ENCODE measurements at regions not wholly inside any gene's neighbourhood (a gene's known extent, or its start where the extent isn't known, plus 50 kb on each side); places are given as distances from the start of the nearest gene placed in this dataset.

DNA sequence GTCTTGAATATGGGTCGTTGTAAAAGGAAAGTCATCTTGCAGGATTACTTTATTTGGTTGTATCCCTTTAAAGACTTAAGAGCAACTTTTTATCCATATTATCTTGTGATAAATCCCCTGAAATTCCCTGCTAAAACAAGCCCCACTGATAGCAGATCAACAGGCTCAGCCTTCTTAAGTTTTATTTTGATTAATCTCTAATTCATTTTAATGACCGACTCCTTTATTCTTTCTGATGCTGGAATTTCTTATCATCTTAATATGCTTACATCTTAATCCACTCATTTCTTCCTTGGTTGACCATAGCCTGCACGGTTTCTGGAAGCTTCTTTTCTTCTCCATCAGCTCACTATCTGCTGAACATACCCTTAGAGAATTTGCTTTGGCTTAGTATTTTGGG is 188.5 kb upstream of the CCDC68 start:
- Histone ChIP-seq H2AFZ (replicated peaks) (no peak overlapping the region), H3K4me1 (no peaks in the 10 kb centered on the region), H3K4me3 (no peak overlapping the region), H3K79me2 (ENCODE audit: low read depth) (no peaks in the 10 kb centered on the region), H3K27ac (no peak overlapping the region), H3K9me3 (ENCODE audit: low read depth) (no peaks in the 10 kb centered on the region), H3F3A (ENCODE audit: low read depth) (no peaks in the 10 kb centered on the region), H3K27me3 (no peaks in the 10 kb centered on the region), H3K9ac (no peak overlapping the region), H3K36me3 (no peaks in the 10 kb centered on the region), H4K20me1 (ENCODE audit: low read depth) (no peaks in the 10 kb centered on the region), H3K4me2 (no peak overlapping the region)
- TF ChIP-seq EZH2 (IDR thresholded peaks at IDR 0.05) (no peak), EZH2phosphoT487 (IDR thresholded peaks at IDR 0.05) (no peak), CTCF (IDR thresholded peaks at IDR 0.05) (no peak)
- H3K4me1 Mint-ChIP-seq = no peaks in the 10 kb centered on the region
- H3K4me3 Mint-ChIP-seq = no peak overlapping the region
- no peak overlapping the region for H3K27ac Mint-ChIP-seq
- no peak for DNase-seq (ENCODE audit: low spot score)
- no peaks in the 10 kb centered on the region for H3K36me3 Mint-ChIP-seq
- H3K9me3 Mint-ChIP-seq = no peaks in the 10 kb centered on the region
- peaks cover 6% of the 10 kb centered on the region for H3K27me3 Mint-ChIP-seq (ENCODE audit: insufficient read depth, low read depth)

DNA sequence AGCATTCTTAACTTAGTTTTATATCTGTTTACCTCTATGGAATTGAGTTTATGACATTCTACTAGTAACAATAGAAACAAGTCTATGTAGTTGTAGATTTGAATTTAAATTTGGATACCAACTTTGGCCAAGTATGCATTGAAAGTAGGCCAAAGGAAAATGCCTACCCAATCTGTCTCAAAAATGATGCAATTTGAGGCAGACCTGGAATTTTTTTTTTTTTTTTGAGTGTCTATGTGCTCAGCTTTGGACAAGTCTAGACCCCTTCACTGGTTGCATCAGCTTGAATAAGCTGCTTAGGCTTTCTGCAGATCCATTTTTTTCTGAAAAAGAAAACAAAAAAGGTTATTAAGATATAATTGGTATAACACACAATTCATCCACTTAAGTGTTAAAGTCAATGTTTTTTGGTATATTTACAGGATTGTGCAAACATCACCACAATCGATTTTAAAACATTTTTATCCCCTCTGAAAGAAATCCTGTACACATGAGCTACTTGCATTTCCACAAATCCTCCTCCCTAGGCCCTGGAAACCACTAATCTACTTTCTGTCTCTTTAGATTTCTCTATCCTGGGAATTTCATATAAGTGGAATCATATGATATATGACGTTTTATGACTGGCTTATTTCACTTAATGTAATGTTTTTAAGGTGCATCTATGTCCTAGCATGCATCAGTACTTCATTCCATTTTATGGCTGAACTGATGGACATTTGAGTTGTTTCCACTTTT is 185.1 kb upstream of the CCDC68 start:
- no peaks in the 10 kb centered on the region for H3F3A ChIP-seq (ENCODE audit: low read depth)
- no peaks in the 10 kb centered on the region for H3K9me3 ChIP-seq (ENCODE audit: low read depth)
- H3K4me3 ChIP-seq = no peak overlapping the region
- Mint-ChIP-seq H3K4me1 (peaks cover 10% of the 10 kb centered on the region), H3K36me3 (no peaks in the 10 kb centered on the region), H3K27ac (no peak overlapping the region), H3K9me3 (no peaks in the 10 kb centered on the region), H3K27me3 (ENCODE audit: insufficient read depth, low read depth) (peaks cover 6% of the 10 kb centered on the region), H3K4me3 (no peak overlapping the region)
- H3K4me2 ChIP-seq = no peak overlapping the region
- no peak overlapping the region for H3K9ac ChIP-seq
- no peaks in the 10 kb centered on the region for H3K36me3 ChIP-seq
- no peaks in the 10 kb centered on the region for H4K20me1 ChIP-seq (ENCODE audit: low read depth)
- H2AFZ ChIP-seq (replicated peaks) = no peak overlapping the region
- H3K27me3 ChIP-seq = no peaks in the 10 kb centered on the region
- no peaks in the 10 kb centered on the region for H3K4me1 ChIP-seq
- DNase-seq (ENCODE audit: low spot score) = no peak
- no peak overlapping the region for H3K27ac ChIP-seq
- TF ChIP-seq EZH2 (IDR thresholded peaks at IDR 0.05) = no peak
- no peak for TF ChIP-seq CTCF (IDR thresholded peaks at IDR 0.05)
- no peak for TF ChIP-seq EZH2phosphoT487 (IDR thresholded peaks at IDR 0.05)
- H3K79me2 ChIP-seq (ENCODE audit: low read depth) = no peaks in the 10 kb centered on the region

DNA sequence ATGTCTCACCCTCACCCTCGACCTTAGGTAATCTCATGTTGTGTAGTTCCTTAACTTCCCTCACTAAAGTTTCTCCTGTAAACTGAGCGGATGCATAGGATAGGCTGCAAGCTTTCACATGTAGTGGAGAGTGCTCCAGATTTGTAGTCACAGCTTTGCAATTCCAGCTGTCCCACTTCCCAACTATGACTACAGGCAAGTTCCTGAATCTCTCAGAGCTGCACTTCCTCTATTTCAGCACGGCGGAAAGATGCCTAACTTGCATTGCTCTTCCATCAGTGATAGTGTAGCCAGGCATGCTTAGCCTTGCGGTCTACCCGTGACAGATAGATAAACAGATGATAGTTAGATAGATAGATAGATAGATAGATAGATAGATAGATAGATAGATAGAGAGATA is 183.1 kb upstream of the CCDC68 start:
- no peaks in the 10 kb centered on the region for H3F3A ChIP-seq (ENCODE audit: low read depth)
- Mint-ChIP-seq H3K4me1 (peaks cover 10% of the 10 kb centered on the region), H3K27ac (no peak overlapping the region), H3K27me3 (ENCODE audit: insufficient read depth, low read depth) (peaks cover 6% of the 10 kb centered on the region), H3K36me3 (no peaks in the 10 kb centered on the region), H3K9me3 (no peaks in the 10 kb centered on the region), H3K4me3 (no peak overlapping the region)
- no peaks in the 10 kb centered on the region for H4K20me1 ChIP-seq (ENCODE audit: low read depth)
- no peaks in the 10 kb centered on the region for H3K27me3 ChIP-seq
- no peak overlapping the region for H3K9ac ChIP-seq
- H3K4me1 ChIP-seq = no peaks in the 10 kb centered on the region
- no peak for DNase-seq (ENCODE audit: low spot score)
- no peak overlapping the region for H3K4me3 ChIP-seq
- H3K9me3 ChIP-seq (ENCODE audit: low read depth) = no peaks in the 10 kb centered on the region
- no peak overlapping the region for H3K27ac ChIP-seq
- no peak overlapping the region for H2AFZ ChIP-seq (replicated peaks)
- no peak overlapping the region for H3K4me2 ChIP-seq
- H3K79me2 ChIP-seq (ENCODE audit: low read depth) = no peaks in the 10 kb centered on the region
- H3K36me3 ChIP-seq = no peaks in the 10 kb centered on the region
- TF ChIP-seq CTCF (IDR thresholded peaks at IDR 0.05) = no peak
- no peak for TF ChIP-seq EZH2phosphoT487 (IDR thresholded peaks at IDR 0.05)
- no peak for TF ChIP-seq EZH2 (IDR thresholded peaks at IDR 0.05)

Measured in neural progenitor cell (in vitro differentiated cells).